ENCODE measurements at regions not wholly inside any gene's neighbourhood (a gene's known extent, or its start where the extent isn't known, plus 50 kb on each side); places are given as distances from the start of the nearest gene placed in this dataset.

DNA sequence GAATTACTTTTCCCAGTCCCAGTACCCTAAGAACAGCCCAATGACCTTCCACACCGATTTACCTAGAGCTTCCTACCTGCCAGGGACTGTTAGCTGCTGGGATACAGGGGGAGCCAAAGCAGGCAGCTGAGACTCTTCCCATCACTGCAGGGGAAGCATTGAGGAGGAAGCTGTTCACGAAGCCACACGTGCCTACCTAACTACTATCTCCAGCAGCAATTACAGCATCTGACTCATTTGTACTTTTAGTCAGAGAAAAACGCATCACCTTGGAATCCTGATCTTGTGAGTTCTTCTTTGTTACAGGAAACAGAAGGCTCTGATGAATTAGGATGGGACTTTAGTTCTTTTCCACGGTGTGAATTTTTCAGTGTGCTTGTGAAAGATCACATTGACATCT is 113.7 kb upstream of the DHX40 start:
- TF ChIP-seq, protein P1, sequence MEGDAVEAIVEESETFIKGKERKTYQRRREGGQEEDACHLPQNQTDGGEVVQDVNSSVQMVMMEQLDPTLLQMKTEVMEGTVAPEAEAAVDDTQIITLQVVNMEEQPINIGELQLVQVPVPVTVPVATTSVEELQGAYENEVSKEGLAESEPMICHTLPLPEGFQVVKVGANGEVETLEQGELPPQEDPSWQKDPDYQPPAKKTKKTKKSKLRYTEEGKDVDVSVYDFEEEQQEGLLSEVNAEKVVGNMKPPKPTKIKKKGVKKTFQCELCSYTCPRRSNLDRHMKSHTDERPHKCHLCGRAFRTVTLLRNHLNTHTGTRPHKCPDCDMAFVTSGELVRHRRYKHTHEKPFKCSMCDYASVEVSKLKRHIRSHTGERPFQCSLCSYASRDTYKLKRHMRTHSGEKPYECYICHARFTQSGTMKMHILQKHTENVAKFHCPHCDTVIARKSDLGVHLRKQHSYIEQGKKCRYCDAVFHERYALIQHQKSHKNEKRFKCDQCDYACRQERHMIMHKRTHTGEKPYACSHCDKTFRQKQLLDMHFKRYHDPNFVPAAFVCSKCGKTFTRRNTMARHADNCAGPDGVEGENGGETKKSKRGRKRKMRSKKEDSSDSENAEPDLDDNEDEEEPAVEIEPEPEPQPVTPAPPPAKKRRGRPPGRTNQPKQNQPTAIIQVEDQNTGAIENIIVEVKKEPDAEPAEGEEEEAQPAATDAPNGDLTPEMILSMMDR (IDR thresholded peaks at IDR 0.05), result no peak
- TF ChIP-seq POLR2A (IDR thresholded peaks at IDR 0.05), result no peak
- no peaks in the 10 kb centered on the region for H3K9me3 ChIP-seq
- H3K4me1 ChIP-seq, result no peaks in the 10 kb centered on the region
- no peak overlapping the region for H3K27ac ChIP-seq
- H3K36me3 ChIP-seq, result no peaks in the 10 kb centered on the region
- WGBS, 2 donors, result 48 to 50% methylated on average over 5 of the region's 5 CpGs
- DNase-seq, result no peak
- H3K27me3 ChIP-seq, result no peaks in the 10 kb centered on the region
- H3K4me3 ChIP-seq (replicated peaks in 1 of 3), result no peak overlapping the region
- intact Hi-C loops (cut with DNase I), result no loop called here

DNA sequence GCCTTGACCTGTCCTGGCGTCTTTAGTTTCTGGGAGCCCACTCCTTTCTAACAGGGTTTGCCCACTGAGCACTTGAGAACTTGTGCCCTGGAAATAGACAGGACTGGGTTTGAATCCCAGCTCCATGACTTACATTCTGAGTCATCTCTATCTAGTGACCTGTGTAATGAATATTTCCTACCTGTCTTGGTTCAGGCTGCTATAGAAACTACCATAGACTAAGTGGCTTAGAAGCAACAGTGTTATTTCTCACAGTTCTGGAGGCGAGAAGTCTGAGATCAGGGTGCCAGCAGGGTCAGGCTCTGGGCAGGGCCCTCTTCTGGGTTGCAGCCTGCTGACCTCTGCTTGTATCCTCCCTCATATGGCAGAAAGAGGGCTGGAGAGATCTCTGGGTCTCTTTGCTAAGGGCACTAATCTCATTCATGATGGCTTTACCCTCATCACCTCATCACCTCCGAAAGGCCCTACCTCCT is 110.7 kb upstream of the DHX40 start:
- no peaks in the 10 kb centered on the region for H3K27me3 ChIP-seq
- TF ChIP-seq POLR2A (IDR thresholded peaks at IDR 0.05), result no peak
- TF ChIP-seq, protein P1 (IDR thresholded peaks at IDR 0.05), result no peak
- no peaks in the 10 kb centered on the region for H3K9me3 ChIP-seq
- intact Hi-C loops (cut with DNase I), result no loop called here
- H3K4me1 ChIP-seq, result no peaks in the 10 kb centered on the region
- no peaks in the 10 kb centered on the region for H3K36me3 ChIP-seq
- no peak overlapping the region for H3K4me3 ChIP-seq (replicated peaks in 1 of 3)
- no peak overlapping the region for H3K27ac ChIP-seq
- 81 to 96% methylated on average over 2 to 3 of the region's 3 CpGs for WGBS, 2 donors
- DNase-seq, result no peak

DNA sequence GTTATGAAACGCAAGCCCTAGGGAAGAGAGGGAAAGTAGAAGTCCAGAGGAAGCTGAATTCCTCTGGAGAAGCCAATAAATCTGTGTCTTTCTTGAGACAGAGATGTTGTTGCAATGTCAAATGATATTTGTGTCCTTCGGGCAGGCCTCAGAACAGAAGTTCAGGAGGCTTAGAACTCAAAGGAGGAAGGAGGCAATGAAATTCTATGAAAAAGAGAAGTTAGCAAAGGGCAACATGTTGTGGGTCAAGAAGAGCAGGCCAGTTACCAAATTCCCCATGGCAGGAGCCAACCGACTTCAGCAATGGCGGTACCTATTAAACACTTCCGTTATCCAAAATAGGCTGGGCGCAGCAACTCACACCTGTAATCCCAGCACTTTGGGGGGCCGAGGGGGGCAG is 109.0 kb upstream of the DHX40 start:
- Histone ChIP-seq H3K36me3 (no peaks in the 10 kb centered on the region), H3K4me3 (replicated peaks in 1 of 3) (no peak overlapping the region), H3K4me1 (no peaks in the 10 kb centered on the region), H3K27ac (no peak overlapping the region), H3K9me3 (no peaks in the 10 kb centered on the region), H3K27me3 (no peaks in the 10 kb centered on the region)
- WGBS, 2 donors, result 89 to 93% methylated on average over 7 of the region's 7 CpGs
- intact Hi-C loops (cut with DNase I), result no loop called here
- TF ChIP-seq POLR2A (IDR thresholded peaks at IDR 0.05), result no peak
- TF ChIP-seq, protein P1 (IDR thresholded peaks at IDR 0.05), result no peak
- DNase-seq, result no peak

DNA sequence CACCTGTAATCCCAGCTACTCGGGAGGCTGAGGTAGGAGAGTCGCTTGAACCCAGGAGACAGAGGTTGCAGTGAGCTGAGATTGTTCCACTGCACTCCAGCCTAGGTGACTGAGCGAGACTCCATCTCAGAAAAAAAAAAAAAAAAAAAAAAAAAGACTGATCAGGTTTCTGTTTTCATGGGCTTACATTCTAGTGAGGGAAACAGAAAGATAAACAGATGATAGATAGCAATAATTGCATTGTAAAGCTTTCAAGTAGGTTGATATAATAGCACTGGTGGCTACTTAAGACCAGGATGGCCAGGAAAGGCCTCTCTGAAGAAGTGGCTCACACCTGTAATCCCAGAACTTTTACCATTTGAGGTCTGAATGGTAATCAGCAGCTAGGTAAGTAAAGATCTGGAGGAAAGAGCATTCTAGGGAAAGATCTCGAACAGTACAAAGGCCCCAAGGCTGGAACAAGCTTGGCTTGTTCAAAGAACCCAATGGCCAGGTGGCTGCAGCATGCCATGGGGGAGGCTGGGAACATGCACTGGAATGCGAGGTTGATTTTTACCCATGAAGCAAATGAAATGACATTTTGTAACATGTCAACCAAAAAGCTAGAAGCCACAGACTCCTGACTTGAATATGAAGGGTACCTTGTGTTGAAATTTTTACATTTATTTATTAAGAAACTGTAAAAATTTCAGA is 108.3 kb upstream of the DHX40 start:
- no peaks in the 10 kb centered on the region for H3K4me1 ChIP-seq
- H3K27me3 ChIP-seq, result no peaks in the 10 kb centered on the region
- no peaks in the 10 kb centered on the region for H3K36me3 ChIP-seq
- WGBS, 2 donors, result 91 to 94% methylated on average over 5 of the region's 5 CpGs
- intact Hi-C loops (cut with DNase I), result no loop called here
- TF ChIP-seq POLR2A (IDR thresholded peaks at IDR 0.05), result no peak
- TF ChIP-seq, protein P1 (IDR thresholded peaks at IDR 0.05), result no peak
- H3K4me3 ChIP-seq (replicated peaks in 1 of 3), result no peak overlapping the region
- no peaks in the 10 kb centered on the region for H3K9me3 ChIP-seq
- no peak overlapping the region for H3K27ac ChIP-seq
- DNase-seq, result no peak

DNA sequence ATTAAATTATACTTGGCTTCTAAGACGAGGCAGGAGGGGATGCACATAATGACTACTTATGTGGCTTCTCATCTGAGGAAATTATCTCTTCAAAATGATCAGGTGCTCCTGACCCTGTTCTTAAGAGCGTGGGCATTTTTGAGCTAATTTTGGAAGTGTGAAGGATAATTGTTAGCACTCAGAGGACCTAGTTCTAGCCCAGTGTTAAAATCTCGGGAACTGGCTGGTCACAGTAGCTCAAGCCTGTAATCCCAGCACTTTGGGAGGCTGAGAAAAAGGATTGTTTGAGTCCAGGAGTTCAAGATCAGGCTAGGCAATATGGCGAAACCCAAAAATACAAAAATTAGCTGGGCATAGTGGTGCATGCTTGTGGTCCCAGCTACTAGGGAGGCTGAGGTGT is 103.0 kb upstream of the DHX40 start:
- Histone ChIP-seq H3K9me3 (no peaks in the 10 kb centered on the region), H3K36me3 (no peaks in the 10 kb centered on the region), H3K4me1 (no peaks in the 10 kb centered on the region), H3K4me3 (replicated peaks in 1 of 3) (no peak overlapping the region), H3K27ac (no peak overlapping the region), H3K27me3 (no peaks in the 10 kb centered on the region)
- WGBS, 2 donors, result 84 to 90% methylated on average over 4 of the region's 4 CpGs
- DNase-seq, result no peak
- intact Hi-C loops (cut with DNase I), result no loop called here
- TF ChIP-seq POLR2A (IDR thresholded peaks at IDR 0.05), result no peak
- TF ChIP-seq, protein P1 (IDR thresholded peaks at IDR 0.05), result no peak

Measured in thyroid gland (tissue), 4 donors.